Natural killer cell (primary cell): ENCODE measurements at regions not wholly inside any gene's neighbourhood (a gene's known extent, or its start where the extent isn't known, plus 50 kb on each side); places are given as distances from the start of the nearest gene placed in this dataset.

Source experiments
- ATAC-seq, 3 donors: fragments of 150-1000 bp in 2 of 3; fragments of 200-7000 bp in 1 of 3; cut with Tn5 transposase; 1 replicate in 1 of 3; 2 replicates in 2 of 3; pipeline ENCODE4 v1.10.0; 2021; ENCODE audit warnings: mild to moderate bottlenecking in 2 of 3, moderate library complexity in 2 of 3
- DNase-seq, 2 donors: peaks; one replicate each; pipeline versions ENCODE4 v3.0.0 to v3.0.0-alpha.2; 2013 to 2021; ENCODE audit warnings: mixed read lengths in 1 of 2
- H3K27ac ChIP-seq: one replicate; pipeline ENCODE4 v1.5.1; 2013; ENCODE audit warnings: mild to moderate bottlenecking, low read length
- H3K27me3 ChIP-seq: one replicate; pipeline ENCODE4 v1.6.1; 2013; ENCODE audit warnings: low read length; ENCODE audit not compliant: control insufficient read depth, insufficient read depth
- H3K36me3 ChIP-seq: one replicate; pipeline ENCODE4 v1.6.1; 2013; ENCODE audit warnings: low read length; ENCODE audit not compliant: control insufficient read depth, insufficient read depth
- H3K4me1 ChIP-seq: one replicate; pipeline ENCODE4 v1.6.1; 2013; ENCODE audit warnings: low read length; ENCODE audit not compliant: control insufficient read depth, insufficient read depth
- H3K4me3 ChIP-seq: one replicate; pipeline ENCODE4 v1.5.1; 2013; ENCODE audit warnings: low read length
- H3K9me3 ChIP-seq: one replicate; pipeline ENCODE4 v1.6.1; 2013; ENCODE audit warnings: low read length; ENCODE audit not compliant: control insufficient read depth, insufficient read depth
- H3K27ac Mint-ChIP-seq, 2 donors: one replicate each; pipeline ENCODE4 v1.8.0; 2022; ENCODE audit warnings: mild to moderate bottlenecking in 2 of 2, mixed read lengths in 2 of 2, moderate library complexity in 1 of 2
- H3K27me3 Mint-ChIP-seq, 2 donors: one replicate each; pipeline ENCODE4 v1.8.0; 2022; ENCODE audit warnings: low read depth in 2 of 2, mixed read lengths in 2 of 2
- H3K36me3 Mint-ChIP-seq: one replicate; pipeline ENCODE4 v1.8.0; 2022; ENCODE audit warnings: mixed read lengths
- H3K4me1 Mint-ChIP-seq, 2 donors: one replicate each; pipeline ENCODE4 v1.8.0; 2022; ENCODE audit warnings: mixed read lengths in 2 of 2
- H3K4me3 Mint-ChIP-seq: one replicate; pipeline ENCODE4 v1.8.0; 2022; ENCODE audit warnings: mild to moderate bottlenecking, moderate library complexity, mixed read lengths
- H3K9me3 Mint-ChIP-seq, 2 donors: one replicate each; pipeline ENCODE4 v1.8.0; 2022; ENCODE audit warnings: mixed read lengths in 2 of 2
- WGBS: methylation state at CpG from one replicate; pipeline ENCODE4 v1.1.7; 2013; ENCODE audit warnings: missing lambda C conversion rate; ENCODE audit not compliant: insufficient coverage; 5-methylcytosine and 5-hydroxymethylcytosine counted together
- intact Hi-C: fragments of 100-400 bp; cut with micrococcal nuclease; formaldehyde crosslinking; loops from one replicate; pipeline ENCODE4 v1.14.2; 2022
- TF ChIP-seq, protein P1 (sequence below): fragments of 200-600 bp; IDR thresholded peaks from one replicate; pipeline ENCODE4 v1.8.0; 2022; ENCODE audit warnings: antibody characterized with exemption

- H3K27ac ChIP-seq = no peak overlapping the region
- no peak overlapping the region for H3K27ac Mint-ChIP-seq
- H3K36me3 ChIP-seq = no peaks in the 10 kb centered on the region
- no peaks in the 10 kb centered on the region for H3K4me1 Mint-ChIP-seq
- TF ChIP-seq, protein P1, sequence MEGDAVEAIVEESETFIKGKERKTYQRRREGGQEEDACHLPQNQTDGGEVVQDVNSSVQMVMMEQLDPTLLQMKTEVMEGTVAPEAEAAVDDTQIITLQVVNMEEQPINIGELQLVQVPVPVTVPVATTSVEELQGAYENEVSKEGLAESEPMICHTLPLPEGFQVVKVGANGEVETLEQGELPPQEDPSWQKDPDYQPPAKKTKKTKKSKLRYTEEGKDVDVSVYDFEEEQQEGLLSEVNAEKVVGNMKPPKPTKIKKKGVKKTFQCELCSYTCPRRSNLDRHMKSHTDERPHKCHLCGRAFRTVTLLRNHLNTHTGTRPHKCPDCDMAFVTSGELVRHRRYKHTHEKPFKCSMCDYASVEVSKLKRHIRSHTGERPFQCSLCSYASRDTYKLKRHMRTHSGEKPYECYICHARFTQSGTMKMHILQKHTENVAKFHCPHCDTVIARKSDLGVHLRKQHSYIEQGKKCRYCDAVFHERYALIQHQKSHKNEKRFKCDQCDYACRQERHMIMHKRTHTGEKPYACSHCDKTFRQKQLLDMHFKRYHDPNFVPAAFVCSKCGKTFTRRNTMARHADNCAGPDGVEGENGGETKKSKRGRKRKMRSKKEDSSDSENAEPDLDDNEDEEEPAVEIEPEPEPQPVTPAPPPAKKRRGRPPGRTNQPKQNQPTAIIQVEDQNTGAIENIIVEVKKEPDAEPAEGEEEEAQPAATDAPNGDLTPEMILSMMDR = no peak
- H3K27me3 Mint-ChIP-seq = no peaks in the 10 kb centered on the region
- WGBS = 77% methylated on average over 6 of the region's 6 CpGs
- H3K4me1 ChIP-seq = no peaks in the 10 kb centered on the region
- H3K27me3 ChIP-seq = no peaks in the 10 kb centered on the region
- no peaks in the 10 kb centered on the region for H3K36me3 Mint-ChIP-seq
- no peak for DNase-seq
- no peak for ATAC-seq
- H3K4me3 ChIP-seq = no peak overlapping the region
- H3K4me3 Mint-ChIP-seq = no peak overlapping the region
- intact Hi-C loops = no loop called here
- H3K9me3 Mint-ChIP-seq = peaks cover 12 to 13% of the 10 kb centered on the region in 2 donors
- no peaks in the 10 kb centered on the region for H3K9me3 ChIP-seq
Measured at GRCh38 chr18:60259052-60259681, 113.4 kb downstream of the MC4R start.

GRCh38 chr18:60249388-60249787 is 123.2 kb downstream of the MC4R start:
- ATAC-seq = peak in 1 of 3 donors; percentile 39
- Histone ChIP-seq H3K27me3 (no peaks in the 10 kb centered on the region), H3K4me1 (no peaks in the 10 kb centered on the region), H3K36me3 (no peaks in the 10 kb centered on the region), H3K27ac (no peak overlapping the region), H3K4me3 (no peak overlapping the region), H3K9me3 (no peaks in the 10 kb centered on the region)
- Mint-ChIP-seq H3K36me3 (no peaks in the 10 kb centered on the region), H3K4me1 (no peaks in the 10 kb centered on the region), H3K4me3 (no peak overlapping the region), H3K9me3 (peaks cover 3 to 5% of the 10 kb centered on the region in 2 donors), H3K27ac (no peak overlapping the region), H3K27me3 (no peaks in the 10 kb centered on the region)
- TF ChIP-seq, protein P1 = no peak
- no peak for DNase-seq
- WGBS = 98% methylated on average over 6 of the region's 8 CpGs
- intact Hi-C loops = no loop called here

DNA sequence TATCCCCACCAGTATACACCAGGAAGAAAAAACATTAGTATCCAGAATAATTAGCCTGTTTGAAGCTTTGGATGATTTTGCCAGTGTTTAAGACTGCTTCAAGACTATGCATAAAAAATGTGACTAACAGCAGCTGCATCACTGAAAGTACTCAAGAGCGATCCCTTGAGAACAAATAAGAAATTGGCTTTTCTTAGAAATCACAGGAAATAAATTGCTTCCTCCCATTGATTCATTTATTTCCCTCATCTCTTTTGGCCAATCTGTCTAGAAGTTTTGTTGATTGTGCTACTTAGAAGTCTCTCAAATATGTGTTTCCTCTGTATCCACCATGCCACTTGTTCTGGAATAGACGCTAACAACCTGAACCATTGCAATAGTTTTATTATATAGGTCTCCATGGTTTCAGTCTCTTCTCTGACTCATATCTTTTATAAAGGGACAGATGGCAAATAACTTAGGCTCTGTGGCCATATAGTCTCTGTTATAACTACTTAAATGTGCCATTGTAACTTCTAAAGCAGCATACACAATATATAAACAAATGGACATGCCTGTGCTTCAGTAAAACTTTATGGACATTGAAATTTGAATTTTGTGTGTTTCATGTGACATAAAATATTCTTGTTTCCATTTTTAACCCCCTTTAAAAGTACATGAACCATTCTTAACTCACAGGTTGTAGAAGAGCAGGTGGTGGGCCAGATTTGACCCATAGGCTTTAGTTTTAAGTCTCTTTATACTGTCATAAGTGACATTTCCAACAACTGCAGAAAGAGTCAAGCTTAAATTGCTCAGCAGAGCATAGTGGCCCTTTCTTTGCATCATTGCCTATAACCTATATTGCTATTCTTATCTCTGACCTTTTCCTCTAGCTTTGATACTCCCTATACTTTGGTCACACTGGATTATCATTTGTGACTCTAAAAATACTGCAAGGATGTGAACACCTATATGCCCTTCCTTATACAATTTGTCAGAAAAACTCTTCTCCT is 123.9 kb downstream of the MC4R start:
- WGBS = 86% methylated on average over 1 of the region's 2 CpGs
- H3K9me3 Mint-ChIP-seq = peaks cover 3 to 5% of the 10 kb centered on the region in 2 donors
- H3K27ac ChIP-seq = no peak overlapping the region

More for the DNA sequence above, 123.9 kb downstream of the MC4R start:
- Histone ChIP-seq H3K4me1 (no peaks in the 10 kb centered on the region), H3K4me3 (no peak overlapping the region), H3K9me3 (no peaks in the 10 kb centered on the region), H3K27me3 (no peaks in the 10 kb centered on the region), H3K36me3 (no peaks in the 10 kb centered on the region)
- DNase-seq (no peak), ATAC-seq (no peak)
- H3K27ac Mint-ChIP-seq = no peak overlapping the region
- H3K4me3 Mint-ChIP-seq = no peak overlapping the region
- H3K27me3 Mint-ChIP-seq = no peaks in the 10 kb centered on the region
- no peaks in the 10 kb centered on the region for H3K36me3 Mint-ChIP-seq
- H3K4me1 Mint-ChIP-seq = no peaks in the 10 kb centered on the region
- TF ChIP-seq, protein P1 = no peak
- intact Hi-C loops = no loop called here
